Parathyroid adenoma (tissue), 2 donors: ENCODE measurements at regions not wholly inside any gene's neighbourhood (a gene's known extent, or its start where the extent isn't known, plus 50 kb on each side); places are given as distances from the start of the nearest gene placed in this dataset.

Experiments used
- H2AFZ ChIP-seq: fragments of 300-600 bp; sonication (generic); one replicate; pipeline ENCODE4 v1.7.0; 2017; ENCODE audit warnings: antibody characterized with exemption, mild to moderate bottlenecking
- H3K27ac ChIP-seq: fragments of 300-600 bp; sonication (generic); one replicate; pipeline ENCODE4 v1.7.0; 2017
- H3K27me3 ChIP-seq: fragments of 300-600 bp; sonication (generic); one replicate; pipeline ENCODE4 v1.7.0; 2017; ENCODE audit warnings: low read length; ENCODE audit not compliant: control insufficient read depth, insufficient read depth
- H3K36me3 ChIP-seq: fragments of 300-600 bp; sonication (generic); one replicate; pipeline ENCODE4 v1.7.0; 2017; ENCODE audit warnings: low read length; ENCODE audit not compliant: control insufficient read depth, insufficient read depth
- H3K4me1 ChIP-seq: fragments of 300-600 bp; sonication (generic); one replicate; pipeline ENCODE4 v1.7.0; 2017; ENCODE audit warnings: control low read depth
- H3K4me2 ChIP-seq: fragments of 300-600 bp; sonication (generic); one replicate; pipeline ENCODE4 v1.7.0; 2017; ENCODE audit warnings: low read length
- H3K4me3 ChIP-seq: fragments of 300-600 bp; sonication (generic); one replicate; pipeline ENCODE4 v1.7.0; 2017; ENCODE audit warnings: low read depth, low read length
- H3K79me2 ChIP-seq: fragments of 300-600 bp; sonication (generic); one replicate; pipeline ENCODE4 v1.7.0; 2017; ENCODE audit warnings: control low read depth
- H3K9ac ChIP-seq: fragments of 300-600 bp; sonication (generic); one replicate; pipeline ENCODE4 v1.7.0; 2017; ENCODE audit warnings: mild to moderate bottlenecking
- H3K9me3 ChIP-seq: fragments of 300-600 bp; sonication (generic); one replicate; pipeline ENCODE4 v1.7.0; 2017; ENCODE audit warnings: low read length; ENCODE audit not compliant: control insufficient read depth
- TF ChIP-seq, protein P1 (sequence below): fragments of 300-600 bp; sonication (generic); IDR thresholded peaks from one replicate; pipeline ENCODE4 v1.7.0; 2017; ENCODE audit warnings: antibody characterized with exemption, mild to moderate bottlenecking
- donor health status: primary hyperparathyroidism.

DNA sequence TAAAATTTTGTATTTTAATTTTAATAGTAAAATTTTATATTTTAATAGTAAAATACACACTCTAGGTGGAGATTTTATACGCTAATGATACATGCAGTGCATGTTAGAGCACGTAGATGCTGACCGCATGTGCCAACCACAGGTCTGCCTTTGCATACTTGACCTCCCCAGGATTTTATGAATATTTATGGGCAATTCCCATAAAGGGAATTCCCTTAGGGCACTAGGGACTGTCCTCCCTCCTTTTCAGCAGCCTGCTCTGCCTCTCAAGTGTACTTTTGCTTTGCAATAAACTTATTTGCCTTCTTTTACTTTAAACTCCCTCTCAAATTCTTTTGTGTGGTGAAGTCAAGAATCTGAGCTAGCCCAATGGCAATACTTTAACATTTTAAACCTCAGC is 217.7 kb upstream of the CDH8 start:
- H3K4me1 ChIP-seq: no peaks in the 10 kb centered on the region
- TF ChIP-seq, protein P1, sequence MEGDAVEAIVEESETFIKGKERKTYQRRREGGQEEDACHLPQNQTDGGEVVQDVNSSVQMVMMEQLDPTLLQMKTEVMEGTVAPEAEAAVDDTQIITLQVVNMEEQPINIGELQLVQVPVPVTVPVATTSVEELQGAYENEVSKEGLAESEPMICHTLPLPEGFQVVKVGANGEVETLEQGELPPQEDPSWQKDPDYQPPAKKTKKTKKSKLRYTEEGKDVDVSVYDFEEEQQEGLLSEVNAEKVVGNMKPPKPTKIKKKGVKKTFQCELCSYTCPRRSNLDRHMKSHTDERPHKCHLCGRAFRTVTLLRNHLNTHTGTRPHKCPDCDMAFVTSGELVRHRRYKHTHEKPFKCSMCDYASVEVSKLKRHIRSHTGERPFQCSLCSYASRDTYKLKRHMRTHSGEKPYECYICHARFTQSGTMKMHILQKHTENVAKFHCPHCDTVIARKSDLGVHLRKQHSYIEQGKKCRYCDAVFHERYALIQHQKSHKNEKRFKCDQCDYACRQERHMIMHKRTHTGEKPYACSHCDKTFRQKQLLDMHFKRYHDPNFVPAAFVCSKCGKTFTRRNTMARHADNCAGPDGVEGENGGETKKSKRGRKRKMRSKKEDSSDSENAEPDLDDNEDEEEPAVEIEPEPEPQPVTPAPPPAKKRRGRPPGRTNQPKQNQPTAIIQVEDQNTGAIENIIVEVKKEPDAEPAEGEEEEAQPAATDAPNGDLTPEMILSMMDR: no peak
- H3K79me2 ChIP-seq: no peaks in the 10 kb centered on the region
- H3K4me3 ChIP-seq: no peak overlapping the region
- no peak overlapping the region for H2AFZ ChIP-seq
- H3K36me3 ChIP-seq: no peaks in the 10 kb centered on the region
- no peak overlapping the region for H3K4me2 ChIP-seq
- no peaks in the 10 kb centered on the region for H3K27me3 ChIP-seq
- no peak overlapping the region for H3K9ac ChIP-seq
- no peaks in the 10 kb centered on the region for H3K9me3 ChIP-seq
- no peak overlapping the region for H3K27ac ChIP-seq

DNA sequence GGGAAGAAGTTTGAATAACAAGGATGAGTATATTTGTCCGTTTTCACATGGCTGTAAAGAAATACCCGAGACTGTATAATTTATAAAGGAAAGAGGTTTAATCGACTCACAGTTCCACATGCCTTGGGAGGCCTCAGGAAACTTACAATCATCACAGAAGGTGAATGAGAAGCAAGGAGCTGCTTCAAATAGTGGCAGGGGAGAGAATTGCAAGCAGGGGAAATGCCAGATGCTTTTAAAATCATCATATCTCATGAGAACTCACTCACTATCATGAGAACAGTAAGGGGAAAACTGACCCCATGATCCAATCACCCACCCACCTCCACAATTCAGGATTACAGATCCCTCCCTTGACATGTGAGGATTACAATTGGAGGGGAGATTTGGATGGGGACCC is 212.8 kb upstream of the CDH8 start:
- H3K4me2 ChIP-seq: no peak overlapping the region

DNA sequence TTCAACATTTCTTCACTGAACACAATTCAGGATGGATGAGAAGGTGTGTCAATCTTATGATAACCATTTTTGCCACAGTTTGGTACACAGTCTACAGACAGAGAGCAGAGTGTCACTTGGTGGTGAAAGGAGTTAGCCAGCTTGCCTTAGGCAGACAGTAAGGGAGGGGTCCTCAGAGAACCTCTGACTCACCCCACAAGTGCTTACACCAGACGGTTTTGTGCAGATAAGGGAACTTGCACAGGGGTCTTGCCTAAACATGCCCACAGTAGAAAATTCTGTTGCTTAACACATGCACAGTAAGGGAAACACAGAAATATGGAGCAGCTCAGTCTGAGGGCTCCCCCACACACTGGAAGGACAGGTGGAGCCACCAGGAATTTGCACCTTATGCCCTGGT is 204.5 kb upstream of the CDH8 start:
- Histone ChIP-seq H3K4me1 (no peaks in the 10 kb centered on the region), H3K4me2 (no peak overlapping the region), H3K27ac (no peak overlapping the region), H3K9ac (no peak overlapping the region), H3K27me3 (no peaks in the 10 kb centered on the region), H3K79me2 (no peaks in the 10 kb centered on the region), H3K4me3 (no peak overlapping the region), H2AFZ (no peak overlapping the region), H3K9me3 (no peaks in the 10 kb centered on the region), H3K36me3 (no peaks in the 10 kb centered on the region)
- TF ChIP-seq, protein P1: no peak

More for the DNA sequence above, 212.8 kb upstream of the CDH8 start:
- no peak overlapping the region for H2AFZ ChIP-seq
- no peaks in the 10 kb centered on the region for H3K4me1 ChIP-seq
- H3K4me3 ChIP-seq: no peak overlapping the region
- no peaks in the 10 kb centered on the region for H3K36me3 ChIP-seq
- no peak overlapping the region for H3K9ac ChIP-seq
- TF ChIP-seq, protein P1: no peak
- H3K9me3 ChIP-seq: no peaks in the 10 kb centered on the region
- H3K79me2 ChIP-seq: no peaks in the 10 kb centered on the region
- H3K27me3 ChIP-seq: no peaks in the 10 kb centered on the region
- no peak overlapping the region for H3K27ac ChIP-seq

DNA sequence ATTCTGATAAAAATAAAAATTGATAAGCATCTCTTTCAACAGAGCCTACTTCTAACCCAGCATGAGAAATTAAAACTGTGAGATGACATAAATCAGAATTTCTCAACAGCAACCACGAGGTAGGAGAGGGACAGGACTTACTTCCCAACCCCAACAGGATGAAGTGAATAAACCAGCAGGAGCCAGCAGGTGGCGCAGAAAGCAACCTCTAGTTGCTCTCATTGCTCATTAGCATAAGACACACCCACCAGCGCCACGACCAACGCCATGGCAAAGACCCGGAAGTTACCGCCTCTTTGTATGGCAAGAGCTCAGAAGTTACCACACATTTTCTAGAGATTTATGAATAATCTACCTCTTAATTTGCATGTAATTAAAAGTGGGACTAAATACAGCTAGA is 189.4 kb upstream of the CDH8 start:
- TF ChIP-seq, protein P1: no peak
- Histone ChIP-seq H3K4me2 (no peak overlapping the region), H2AFZ (no peak overlapping the region), H3K9ac (no peak overlapping the region), H3K27me3 (no peaks in the 10 kb centered on the region), H3K79me2 (no peaks in the 10 kb centered on the region), H3K36me3 (no peaks in the 10 kb centered on the region), H3K27ac (no peak overlapping the region), H3K9me3 (no peaks in the 10 kb centered on the region), H3K4me1 (no peaks in the 10 kb centered on the region), H3K4me3 (no peak overlapping the region)

DNA sequence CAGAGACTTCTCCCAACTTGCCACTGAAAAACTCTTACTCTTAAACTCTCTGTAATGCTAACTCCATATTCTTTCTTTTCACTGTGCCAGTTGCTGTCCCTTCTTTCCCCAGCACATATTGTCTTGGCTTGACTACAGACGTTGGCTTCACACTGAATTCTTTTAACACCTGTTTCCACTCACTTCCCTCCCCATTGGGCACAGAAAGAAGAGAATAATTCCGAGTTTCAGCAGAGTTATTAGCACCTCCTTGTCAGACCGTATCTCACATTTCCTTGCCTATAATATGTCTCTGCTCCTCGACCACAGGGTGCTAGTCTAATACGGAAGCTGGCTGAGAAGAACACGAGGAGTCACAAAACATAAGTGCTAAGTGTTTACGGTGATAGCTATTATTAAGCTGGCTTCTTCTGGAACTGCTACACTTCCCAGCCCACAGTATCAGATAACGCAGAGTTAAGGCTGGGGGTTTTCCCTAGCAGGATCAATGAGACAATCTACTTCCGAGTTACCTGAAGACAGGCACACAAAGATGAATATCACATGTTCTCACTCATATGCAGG is 188.5 kb upstream of the CDH8 start:
- no peak overlapping the region for H3K4me3 ChIP-seq
- no peaks in the 10 kb centered on the region for H3K79me2 ChIP-seq
- TF ChIP-seq, protein P1: no peak
- no peaks in the 10 kb centered on the region for H3K4me1 ChIP-seq
- no peaks in the 10 kb centered on the region for H3K9me3 ChIP-seq
- no peak overlapping the region for H2AFZ ChIP-seq
- H3K27me3 ChIP-seq: no peaks in the 10 kb centered on the region
- no peak overlapping the region for H3K9ac ChIP-seq
- no peaks in the 10 kb centered on the region for H3K36me3 ChIP-seq
- no peak overlapping the region for H3K4me2 ChIP-seq
- no peak overlapping the region for H3K27ac ChIP-seq
